Type B pancreatic cell (in vitro differentiated cells): ENCODE measurements at regions not wholly inside any gene's neighbourhood (a gene's known extent, or its start where the extent isn't known, plus 50 kb on each side); places are given as distances from the start of the nearest gene placed in this dataset.
A peak's percentile ranks its signal among the peaks of the same experiment; 100 is the strongest.

Experiments used
- DNase-seq: peaks from one replicate; pipeline ENCODE4 v3.0.0; 2021; ENCODE audit warnings: mixed read lengths; ENCODE audit not compliant: unreplicated experiment; ENCODE audit errors: extremely low spot score
- H3K27ac Mint-ChIP-seq: 2 replicates; pipeline ENCODE4 v1.8.0; 2021; ENCODE audit warnings: mild to moderate bottlenecking, mixed read lengths
- H3K27me3 Mint-ChIP-seq: 2 replicates; pipeline ENCODE4 v1.8.0; 2021; ENCODE audit warnings: mixed read lengths
- H3K36me3 Mint-ChIP-seq: 2 replicates; pipeline ENCODE4 v1.8.0; 2021; ENCODE audit warnings: mixed read lengths
- H3K4me1 Mint-ChIP-seq: one replicate; pipeline ENCODE4 v1.8.0; 2021; ENCODE audit warnings: mixed read lengths; ENCODE audit not compliant: unreplicated experiment
- H3K4me3 Mint-ChIP-seq: 2 replicates; pipeline ENCODE4 v1.8.0; 2021; ENCODE audit warnings: mild to moderate bottlenecking, mixed read lengths
- H3K9me3 Mint-ChIP-seq: 2 replicates; pipeline ENCODE4 v1.8.0; 2021; ENCODE audit warnings: mixed read lengths
- TF ChIP-seq, protein P1 (sequence below): fragments of 200-600 bp; sonication (generic); conservative IDR thresholded peaks from 2 replicates; pipeline ENCODE4 v1.5.0; 2021; ENCODE audit warnings: antibody characterized with exemption, mild to moderate bottlenecking

DNA sequence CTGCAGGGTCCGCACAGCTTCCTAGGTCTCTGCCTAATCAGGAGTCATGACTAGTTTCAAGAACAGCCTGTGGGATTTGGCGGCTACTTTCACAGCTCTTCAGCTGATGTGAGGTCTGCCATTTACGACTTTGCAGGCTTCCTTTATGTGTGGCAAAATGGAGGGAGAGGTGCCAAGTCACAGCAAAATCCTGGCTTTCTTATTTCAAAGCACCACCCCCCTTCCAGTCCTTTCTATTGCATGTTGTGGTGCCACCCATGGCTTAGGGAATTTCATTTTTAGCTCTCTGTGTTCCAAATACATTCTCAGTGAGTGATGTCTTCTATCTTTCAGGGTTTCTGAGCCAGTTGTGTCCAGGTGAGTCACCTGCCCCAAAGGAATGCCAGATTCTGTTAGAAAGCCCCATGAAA is 75.1 kb upstream of the WLS start:
- DNase-seq, result no peak
- H3K4me1 Mint-ChIP-seq, result peaks cover 8% of the 10 kb centered on the region
- H3K27ac Mint-ChIP-seq, result no peak overlapping the region
- H3K27me3 Mint-ChIP-seq, result no peaks in the 10 kb centered on the region
- H3K36me3 Mint-ChIP-seq, result no peaks in the 10 kb centered on the region
- TF ChIP-seq, protein P1, sequence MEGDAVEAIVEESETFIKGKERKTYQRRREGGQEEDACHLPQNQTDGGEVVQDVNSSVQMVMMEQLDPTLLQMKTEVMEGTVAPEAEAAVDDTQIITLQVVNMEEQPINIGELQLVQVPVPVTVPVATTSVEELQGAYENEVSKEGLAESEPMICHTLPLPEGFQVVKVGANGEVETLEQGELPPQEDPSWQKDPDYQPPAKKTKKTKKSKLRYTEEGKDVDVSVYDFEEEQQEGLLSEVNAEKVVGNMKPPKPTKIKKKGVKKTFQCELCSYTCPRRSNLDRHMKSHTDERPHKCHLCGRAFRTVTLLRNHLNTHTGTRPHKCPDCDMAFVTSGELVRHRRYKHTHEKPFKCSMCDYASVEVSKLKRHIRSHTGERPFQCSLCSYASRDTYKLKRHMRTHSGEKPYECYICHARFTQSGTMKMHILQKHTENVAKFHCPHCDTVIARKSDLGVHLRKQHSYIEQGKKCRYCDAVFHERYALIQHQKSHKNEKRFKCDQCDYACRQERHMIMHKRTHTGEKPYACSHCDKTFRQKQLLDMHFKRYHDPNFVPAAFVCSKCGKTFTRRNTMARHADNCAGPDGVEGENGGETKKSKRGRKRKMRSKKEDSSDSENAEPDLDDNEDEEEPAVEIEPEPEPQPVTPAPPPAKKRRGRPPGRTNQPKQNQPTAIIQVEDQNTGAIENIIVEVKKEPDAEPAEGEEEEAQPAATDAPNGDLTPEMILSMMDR, result no peak
- H3K4me3 Mint-ChIP-seq, result no peak overlapping the region
- H3K9me3 Mint-ChIP-seq, result no peaks in the 10 kb centered on the region

DNA sequence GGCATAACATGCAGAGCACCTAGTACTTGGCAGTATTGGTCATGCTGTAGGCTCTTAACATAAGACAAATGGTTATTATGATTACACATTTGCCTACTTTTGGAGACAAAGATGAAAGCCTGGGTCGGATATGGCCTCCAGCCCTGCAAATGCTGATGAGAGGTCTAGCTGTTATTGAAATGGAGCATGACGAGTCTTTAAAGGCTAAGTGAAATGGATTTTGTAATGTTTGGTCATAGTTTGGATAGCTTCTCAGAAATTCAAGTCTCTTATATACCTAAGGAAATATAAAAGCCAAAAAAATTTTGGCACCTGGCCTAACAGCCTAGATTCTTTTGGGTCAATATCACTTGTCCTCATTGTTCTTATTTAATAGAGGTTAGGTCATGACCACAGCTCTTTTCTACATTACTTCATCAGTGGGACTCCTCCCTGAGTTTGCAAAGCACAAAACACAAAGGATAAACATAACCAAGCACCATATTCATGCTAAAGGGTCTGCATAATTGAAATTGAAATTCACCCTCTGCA is 69.2 kb upstream of the WLS start:
- no peak overlapping the region for H3K27ac Mint-ChIP-seq
- H3K27me3 Mint-ChIP-seq, result no peaks in the 10 kb centered on the region
- TF ChIP-seq, protein P1, result no peak
- H3K36me3 Mint-ChIP-seq, result no peaks in the 10 kb centered on the region
- no peaks in the 10 kb centered on the region for H3K9me3 Mint-ChIP-seq
- DNase-seq, result no peak
- peaks cover 12% of the 10 kb centered on the region for H3K4me1 Mint-ChIP-seq
- no peak overlapping the region for H3K4me3 Mint-ChIP-seq

DNA sequence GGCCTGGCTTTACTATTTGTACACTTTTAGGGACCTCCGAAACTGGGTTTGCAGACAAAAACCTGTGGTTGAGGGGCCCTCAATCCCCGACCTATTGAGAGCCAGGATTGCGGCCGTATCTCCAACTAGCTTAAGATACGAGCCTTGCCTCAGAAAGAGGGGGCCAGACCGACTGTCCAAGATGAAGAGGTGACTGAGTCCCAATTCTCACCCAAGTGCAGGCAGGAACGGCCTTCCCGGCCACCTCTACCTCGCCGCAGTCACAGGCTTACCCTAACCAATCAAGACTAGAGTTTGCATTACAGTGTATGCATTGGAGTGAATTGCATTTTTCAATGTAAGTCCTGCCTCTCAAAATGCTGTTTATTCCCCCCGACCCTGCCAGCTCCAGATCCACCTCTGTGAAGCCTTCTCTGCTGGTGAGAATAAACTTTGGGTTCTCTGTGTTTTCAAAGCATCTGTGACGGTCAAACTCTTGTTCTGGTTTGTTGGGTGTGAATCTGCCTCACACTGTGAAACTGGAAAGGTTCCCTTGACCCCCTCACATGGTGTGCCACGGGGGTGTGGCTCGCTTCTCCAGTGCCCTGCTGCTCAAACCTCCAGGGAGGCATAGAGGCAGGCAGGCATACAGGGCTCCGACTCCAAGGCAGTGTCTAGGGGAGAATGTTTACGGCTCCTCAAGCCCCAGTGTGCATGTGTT is 62.2 kb upstream of the WLS start:
- peaks cover 53% of the 10 kb centered on the region for H3K4me1 Mint-ChIP-seq
- no peaks in the 10 kb centered on the region for H3K36me3 Mint-ChIP-seq
- H3K4me3 Mint-ChIP-seq, result peak overlapping the region; percentile 74
- H3K27me3 Mint-ChIP-seq, result peaks cover 15% of the 10 kb centered on the region
- H3K27ac Mint-ChIP-seq, result peak overlapping the region; percentile 75
- TF ChIP-seq, protein P1, result no peak
- no peaks in the 10 kb centered on the region for H3K9me3 Mint-ChIP-seq
- DNase-seq, result no peak

DNA sequence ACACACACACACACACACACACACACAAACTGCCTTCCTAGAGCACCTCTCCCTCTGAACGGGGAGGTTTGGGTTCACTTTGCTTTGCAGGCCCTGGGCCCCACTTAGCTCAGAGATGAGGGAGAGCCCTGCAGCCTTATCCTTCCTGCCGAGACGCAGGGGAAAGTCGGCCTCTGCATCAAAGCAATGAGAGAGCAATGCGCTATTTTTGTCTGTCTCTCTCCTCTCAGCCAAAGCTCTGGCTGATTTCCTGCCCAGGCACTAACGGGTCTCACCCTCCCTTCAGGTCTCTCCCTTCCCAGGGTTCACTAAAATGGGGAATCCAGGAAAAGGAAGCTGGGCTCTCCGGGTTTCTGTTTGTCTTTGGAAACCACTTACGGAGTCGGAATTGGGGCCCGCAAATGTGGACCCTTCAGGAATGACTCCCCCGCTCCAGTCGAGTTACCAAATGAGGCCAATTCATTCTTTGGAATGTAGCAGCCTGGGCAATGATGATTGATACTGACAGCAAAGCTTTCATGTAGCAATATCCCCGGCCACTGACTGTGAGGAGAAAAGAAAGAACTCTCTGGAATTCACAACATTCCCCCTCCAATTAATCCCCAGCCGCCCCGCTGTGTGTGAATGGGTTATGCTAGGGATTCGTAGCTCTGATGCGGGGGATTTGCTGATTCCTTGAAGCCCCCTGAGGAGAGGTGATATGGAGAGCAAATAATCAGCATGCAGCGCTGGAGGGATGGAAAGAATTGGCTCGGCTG is 61.5 kb upstream of the WLS start:
- peak; percentile 72 for DNase-seq
- H3K9me3 Mint-ChIP-seq, result no peaks in the 10 kb centered on the region
- H3K36me3 Mint-ChIP-seq, result no peaks in the 10 kb centered on the region
- H3K27me3 Mint-ChIP-seq, result peaks cover 15% of the 10 kb centered on the region
- H3K27ac Mint-ChIP-seq, result peak overlapping the region; percentile 75
- H3K4me3 Mint-ChIP-seq, result peak overlapping the region; percentile 74
- H3K4me1 Mint-ChIP-seq, result peaks cover 53% of the 10 kb centered on the region
- TF ChIP-seq, protein P1, result no peak

DNA sequence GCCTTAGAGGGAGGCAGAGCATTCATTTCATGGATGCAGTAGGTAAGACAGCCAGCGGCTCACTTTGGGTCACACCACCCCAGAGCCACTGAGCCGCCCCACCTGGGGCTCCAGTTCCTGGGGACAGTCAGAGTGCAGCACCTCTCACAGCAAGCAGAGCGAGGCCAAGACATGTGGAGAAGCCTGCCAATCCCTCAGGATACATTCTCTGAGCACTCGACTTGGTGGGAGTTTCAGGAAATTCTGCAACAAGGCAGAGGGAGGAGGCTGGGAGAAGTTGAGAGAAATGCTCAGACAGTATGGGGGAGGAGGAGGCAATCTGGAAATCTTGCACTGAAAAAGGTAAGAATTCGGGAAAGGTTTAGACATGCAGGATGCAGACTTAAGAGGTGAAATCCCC is 60.8 kb upstream of the WLS start:
- DNase-seq, result no peak
- Mint-ChIP-seq H3K9me3 (no peaks in the 10 kb centered on the region), H3K4me3 (peak overlapping the region; percentile 75), H3K27me3 (peaks cover 15% of the 10 kb centered on the region), H3K4me1 (peaks cover 48% of the 10 kb centered on the region), H3K36me3 (no peaks in the 10 kb centered on the region), H3K27ac (peak overlapping the region; percentile 63)
- TF ChIP-seq, protein P1, result no peak
